NCI-H2081 (cell line): ENCODE measurements at regions not wholly inside any gene's neighbourhood (a gene's known extent, or its start where the extent isn't known, plus 50 kb on each side); places are given as distances from the start of the nearest gene placed in this dataset.

Source experiments
- DNase-seq, 2 experiments: peaks; one replicate each; lab custom pipeline; 2025; lab: John Stamatoyannopoulos, UW

DNA sequence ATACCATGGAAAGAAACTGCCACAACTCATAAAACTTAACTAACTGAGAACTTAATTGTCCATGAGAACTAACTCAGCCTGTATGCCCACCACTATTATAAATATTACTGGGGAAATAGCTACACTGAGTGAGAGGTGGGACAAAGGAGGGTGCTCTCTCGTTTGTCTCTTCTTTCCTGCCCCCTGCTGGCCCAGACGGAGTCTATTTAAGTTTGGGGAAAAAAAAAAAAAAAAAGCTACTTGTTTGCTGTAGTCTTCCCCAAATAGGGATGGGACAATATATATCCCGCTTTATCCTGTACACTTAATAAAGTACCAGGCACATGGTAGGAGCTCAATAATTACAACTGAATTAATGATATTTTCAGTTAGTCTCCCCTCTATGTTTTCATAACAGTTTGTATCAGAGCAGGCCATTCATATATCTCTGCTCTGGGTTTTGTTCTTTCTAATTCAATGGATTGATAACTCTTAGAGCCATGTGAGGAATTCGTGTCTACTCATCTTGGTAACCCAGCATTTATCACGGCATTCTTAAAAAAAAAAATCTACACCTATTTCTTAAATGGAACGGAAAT is 647.6 kb upstream of the PKDCC start:
- peak; percentile 26 to 53 for DNase-seq

DNA sequence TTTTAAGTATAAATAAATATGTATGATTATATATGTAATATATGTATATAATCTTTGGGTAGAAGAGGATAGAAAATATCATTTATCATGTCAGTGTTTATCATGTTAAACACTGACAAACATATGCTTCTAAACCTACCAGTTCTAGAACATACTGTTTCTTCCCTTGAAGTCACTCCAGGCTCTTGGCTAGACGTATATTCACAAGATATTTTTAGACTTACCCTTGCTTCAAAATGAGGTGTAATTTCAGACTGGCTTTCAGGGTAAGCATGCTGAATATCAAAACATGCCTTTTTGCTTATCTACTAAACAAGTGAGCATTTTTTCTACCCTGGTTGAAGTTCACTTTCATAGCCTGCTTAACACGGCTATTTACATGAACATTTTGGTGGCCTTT is 642.4 kb upstream of the PKDCC start:
- no peak for DNase-seq

DNA sequence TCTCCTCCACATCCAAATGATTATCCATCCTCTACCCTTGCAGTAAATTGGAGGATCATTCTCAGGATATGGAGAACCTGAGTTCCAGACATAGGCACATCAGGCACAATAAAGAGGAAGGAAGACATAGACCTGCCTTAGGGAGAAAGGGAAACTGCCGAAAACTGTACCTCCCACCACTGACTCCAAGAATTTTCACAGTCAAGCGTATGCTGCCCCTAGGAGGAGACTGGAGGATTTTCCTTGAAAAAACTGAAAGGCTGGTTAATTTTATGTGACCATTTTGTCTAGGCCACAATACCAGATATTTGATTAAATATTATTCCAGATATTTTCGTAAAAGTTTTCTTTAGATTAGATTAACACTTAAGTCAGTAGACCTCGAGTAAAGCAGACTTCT is 638.5 kb upstream of the PKDCC start:
- no peak for DNase-seq

DNA sequence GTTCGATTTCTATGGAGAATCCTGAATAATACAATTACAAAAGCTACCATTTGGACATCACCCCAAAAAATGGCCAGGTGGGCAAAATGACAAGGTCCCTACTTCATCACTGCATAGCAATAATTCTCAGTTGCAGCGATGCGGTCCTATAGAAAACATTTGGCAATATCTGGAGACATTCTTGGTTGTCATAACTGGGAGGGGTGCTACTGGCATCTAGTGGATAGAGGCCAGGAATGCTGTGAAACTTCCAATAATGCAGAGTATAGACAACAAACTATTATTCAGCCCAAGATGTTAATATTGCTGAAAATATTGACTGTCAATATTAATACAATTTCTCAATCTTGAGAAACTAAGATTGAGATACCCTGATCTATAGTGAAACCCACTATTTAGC is 637.8 kb upstream of the PKDCC start:
- DNase-seq: peak in 1 of 2 experiments; percentile 34

DNA sequence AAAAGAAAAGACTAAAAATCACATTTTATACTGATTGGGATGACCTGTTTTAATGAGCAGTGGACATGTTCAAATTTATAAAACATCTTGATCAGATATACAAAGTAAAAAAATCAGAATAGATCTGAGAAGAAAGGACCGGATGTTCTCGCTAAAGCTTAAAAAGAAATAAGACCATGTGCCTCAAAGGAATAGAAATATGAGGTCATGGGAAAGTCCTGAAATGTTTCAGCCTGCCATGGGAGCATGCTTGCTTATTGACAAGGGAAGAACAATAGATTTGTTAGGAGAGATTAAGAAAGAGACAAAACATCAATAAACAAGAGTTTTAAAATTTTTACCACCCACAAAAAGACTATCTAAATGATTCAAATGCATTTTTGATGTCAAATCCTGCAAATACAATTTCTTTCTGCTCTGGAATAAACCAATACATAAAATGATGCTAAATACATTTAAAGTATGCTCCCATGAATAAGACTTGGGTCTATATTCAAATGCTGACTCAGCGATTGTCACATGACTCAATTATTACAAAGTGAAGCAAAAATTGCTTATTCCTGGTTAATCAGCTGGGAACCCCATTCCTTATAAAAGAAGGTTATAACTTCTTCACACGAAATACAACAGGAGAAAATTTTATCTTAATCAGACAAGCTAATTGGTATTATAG is 633.9 kb upstream of the PKDCC start:
- no peak for DNase-seq

DNA sequence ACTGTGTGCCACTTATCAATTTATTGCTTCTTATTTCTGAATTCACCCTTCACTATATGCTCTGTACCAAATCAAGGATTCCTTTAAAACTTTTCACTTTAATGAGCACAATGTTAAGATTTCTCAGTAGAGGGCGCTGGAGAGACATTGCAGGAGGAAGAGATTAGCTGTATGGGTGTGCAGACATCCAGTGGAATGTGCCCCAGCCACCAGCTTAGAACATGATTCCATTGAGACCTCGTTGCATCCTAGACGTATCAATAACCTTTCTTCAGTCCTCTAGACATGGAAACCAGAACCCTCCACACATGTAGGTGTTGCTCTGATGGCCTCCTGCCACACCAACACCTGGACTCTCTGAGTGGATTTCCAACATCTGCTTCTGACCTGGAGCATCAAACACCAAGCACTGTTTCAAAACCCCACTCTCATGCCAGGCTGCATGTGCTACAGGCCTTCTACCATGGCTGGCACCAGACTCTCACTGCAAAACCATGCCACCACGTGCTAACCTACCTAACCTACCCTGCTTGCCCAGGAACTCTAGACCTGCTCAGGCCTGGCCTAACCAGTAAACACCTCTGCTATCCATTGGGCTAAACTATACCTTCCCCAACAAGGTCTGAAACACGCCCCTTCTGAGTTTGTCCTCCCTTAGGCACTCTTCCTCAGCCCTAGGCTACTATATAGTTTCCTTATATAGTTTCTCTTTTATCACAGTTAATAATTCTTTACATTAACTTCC is 633.2 kb upstream of the PKDCC start:
- peak; percentile 66 to 68 for DNase-seq

DNA sequence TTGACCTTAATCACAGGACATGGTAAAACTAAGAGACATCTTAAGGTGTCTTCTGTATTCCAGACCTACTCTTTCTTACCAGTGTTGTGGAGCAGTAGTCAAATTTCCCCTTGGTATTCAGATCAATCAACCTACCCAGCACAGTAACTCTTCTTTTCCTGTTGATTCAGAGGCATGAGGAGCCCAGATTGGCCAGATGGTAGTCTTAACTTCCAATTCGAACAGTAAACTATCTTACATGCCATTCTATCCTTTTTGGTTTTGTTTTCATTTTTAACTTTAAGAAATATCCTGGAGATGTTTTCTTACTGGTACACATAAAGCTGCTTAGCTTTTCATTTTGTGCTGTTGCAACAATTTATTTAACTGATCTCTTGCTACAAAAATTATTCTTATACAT is 630.3 kb upstream of the PKDCC start:
- DNase-seq: no peak

DNA sequence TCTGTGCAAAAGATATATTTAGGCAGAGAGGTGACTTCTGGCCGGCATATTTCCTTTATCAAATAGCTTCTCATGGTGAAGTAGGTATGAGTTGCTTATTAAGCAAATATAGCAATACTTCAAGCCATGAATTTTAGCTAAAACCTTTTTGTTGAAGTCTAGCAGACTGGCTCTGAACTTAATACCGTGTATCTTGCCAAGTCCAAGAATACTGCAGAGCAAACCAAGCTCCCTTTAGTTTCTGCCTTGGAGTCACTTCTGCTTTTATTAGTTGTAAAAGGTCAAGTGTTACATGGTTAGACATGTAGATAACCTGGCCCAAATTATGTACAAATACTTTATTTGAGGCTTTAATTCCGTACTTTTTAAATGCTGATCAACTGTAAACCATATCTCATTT is 627.6 kb upstream of the PKDCC start:
- no peak for DNase-seq

DNA sequence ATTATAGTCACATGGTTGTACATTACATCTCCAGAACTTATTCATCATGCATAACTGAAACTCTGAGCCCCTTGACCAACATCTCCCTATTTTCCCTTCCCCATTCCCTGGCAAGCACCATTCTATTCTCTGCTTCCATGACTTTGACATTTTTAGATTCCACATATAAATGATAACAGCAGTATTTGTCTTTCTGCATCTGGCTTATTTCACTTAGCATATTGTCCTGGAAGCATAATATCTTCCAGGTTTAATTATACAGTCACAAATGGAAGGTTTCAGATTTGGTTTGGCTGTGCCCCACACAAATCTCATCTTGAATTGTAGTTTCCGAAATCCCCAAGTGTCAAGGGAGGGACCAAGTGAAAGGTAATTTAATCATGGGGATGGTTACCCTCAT is 626.9 kb upstream of the PKDCC start:
- DNase-seq: no peak

DNA sequence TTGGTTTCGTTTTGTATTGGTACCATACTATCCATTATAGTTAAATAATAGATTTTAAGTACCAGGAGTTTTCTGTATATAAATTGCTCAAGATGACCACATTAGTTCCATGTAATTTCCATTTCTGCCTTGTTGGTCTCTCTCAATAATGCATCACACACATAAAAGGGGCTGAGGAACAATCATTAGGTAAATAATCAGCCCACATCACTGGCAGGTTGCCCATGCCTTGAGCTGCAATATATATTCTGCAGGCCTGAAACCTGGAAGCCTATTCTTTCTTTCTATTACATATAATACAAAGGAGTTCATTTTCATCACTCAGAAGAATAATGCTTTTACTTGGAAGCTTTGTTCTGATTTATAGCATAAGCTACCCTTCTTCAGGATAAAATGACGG is 616.1 kb upstream of the PKDCC start:
- DNase-seq: peak; percentile 82 to 95

DNA sequence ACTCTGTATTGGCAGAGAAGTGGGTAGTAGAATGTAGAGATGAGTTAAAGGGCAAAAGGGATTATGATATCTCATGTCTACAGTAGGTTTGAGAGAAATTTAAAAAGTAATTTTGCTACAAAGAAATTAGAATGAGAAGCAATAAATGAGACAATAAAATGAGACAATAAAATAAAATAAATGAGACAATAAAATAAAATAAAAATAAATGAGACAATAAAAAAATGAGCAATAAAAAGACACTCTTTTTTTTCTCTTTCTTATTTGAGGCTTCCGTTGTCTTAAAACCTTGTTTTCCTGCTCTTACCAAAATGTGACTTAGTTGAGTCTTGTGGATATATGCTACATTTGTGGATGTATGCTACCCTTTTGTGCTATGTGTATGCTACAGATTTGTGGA is 615.4 kb upstream of the PKDCC start:
- DNase-seq: no peak

DNA sequence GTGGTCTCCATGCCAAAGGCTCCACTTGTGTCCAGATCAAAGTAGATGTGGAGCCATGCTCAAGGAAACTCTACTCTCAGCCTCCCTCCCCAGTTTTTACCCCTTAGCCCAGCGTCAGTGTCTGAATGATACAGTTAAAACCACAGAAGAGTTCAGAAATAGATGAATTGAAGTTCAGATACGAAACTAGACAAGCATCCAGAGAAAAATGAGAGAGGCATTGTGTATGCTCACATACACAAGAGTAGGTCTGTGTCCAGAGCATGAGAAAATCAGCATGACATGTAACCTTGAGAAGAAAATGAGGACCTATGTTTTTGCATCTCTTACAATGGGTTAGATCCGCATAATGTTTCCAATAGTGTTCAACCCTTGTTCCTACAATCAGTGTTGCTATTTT is 612.8 kb upstream of the PKDCC start:
- no peak for DNase-seq

DNA sequence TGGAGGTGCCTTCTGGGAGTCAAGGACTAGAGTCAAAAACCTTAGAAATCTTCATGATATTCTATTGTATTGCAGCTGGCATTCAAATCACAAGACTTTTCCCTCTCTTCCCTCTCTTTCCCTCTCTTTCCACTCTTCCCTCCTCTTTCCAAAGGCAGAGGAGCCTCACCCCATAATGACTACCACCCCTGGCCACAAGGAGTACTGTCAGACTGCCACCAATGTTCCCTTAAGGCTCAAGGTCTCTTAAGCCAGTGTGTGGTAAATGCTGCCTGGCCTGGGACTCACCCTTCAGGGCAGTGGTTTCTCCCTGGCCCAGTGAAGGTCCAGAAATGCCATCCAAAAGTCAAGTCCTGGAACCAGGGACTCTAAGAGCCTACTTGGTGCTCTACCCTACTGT is 605.9 kb upstream of the PKDCC start:
- DNase-seq: no peak

DNA sequence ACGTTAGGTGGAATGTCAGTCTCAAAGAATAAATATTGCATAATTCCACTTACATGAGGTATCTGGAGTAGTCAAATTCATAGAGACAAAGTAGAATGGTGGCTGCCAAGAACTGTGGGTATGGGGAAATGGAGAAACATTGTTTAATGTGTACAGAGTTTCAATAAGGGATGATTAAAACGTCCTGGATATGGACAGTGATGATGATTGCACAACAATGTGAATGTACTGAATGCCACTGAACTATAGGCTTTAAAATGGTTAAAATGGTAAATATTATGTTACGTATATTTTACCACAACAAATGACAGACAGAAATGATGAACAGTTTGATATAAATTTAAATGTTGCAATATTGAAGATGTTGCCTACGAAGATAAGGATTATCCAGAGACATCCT is 602.0 kb upstream of the PKDCC start:
- DNase-seq: no peak

DNA sequence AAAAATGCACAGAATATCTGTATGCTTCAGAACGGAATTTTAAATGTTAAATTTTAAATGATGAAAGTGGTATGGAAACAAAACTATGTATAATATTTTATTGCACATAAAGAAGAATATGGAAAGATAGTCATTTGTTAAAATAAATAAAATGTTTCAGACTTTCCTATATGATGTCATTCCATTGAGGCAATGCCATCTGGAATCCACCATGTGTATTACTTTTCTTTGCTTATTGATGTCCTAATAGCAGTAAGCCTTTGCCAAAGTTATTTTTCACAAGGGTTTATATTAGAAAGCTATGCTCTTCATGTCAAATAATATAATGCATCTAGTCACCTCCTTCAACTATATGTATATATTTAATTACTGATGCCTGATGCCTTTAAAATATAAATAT is 601.6 kb upstream of the PKDCC start:
- no peak for DNase-seq

DNA sequence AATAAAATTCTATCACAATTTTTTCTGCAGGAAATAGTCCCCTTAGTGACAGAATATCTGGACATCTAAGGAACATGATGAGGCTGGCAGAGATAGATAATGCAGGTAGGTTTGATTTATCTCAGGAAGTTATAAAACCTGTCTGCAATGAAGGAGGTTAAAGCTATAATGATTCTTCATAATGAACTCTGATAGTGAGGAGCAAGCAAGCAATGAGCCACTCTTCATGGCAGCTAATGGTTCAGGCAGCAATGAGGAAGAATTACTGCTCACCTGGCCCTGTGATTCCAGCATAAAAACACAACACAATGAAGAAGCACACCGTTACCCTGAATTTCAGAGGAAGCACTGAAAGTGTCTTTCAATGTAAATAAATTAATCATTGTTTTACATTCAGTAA is 599.6 kb upstream of the PKDCC start:
- DNase-seq: no peak

DNA sequence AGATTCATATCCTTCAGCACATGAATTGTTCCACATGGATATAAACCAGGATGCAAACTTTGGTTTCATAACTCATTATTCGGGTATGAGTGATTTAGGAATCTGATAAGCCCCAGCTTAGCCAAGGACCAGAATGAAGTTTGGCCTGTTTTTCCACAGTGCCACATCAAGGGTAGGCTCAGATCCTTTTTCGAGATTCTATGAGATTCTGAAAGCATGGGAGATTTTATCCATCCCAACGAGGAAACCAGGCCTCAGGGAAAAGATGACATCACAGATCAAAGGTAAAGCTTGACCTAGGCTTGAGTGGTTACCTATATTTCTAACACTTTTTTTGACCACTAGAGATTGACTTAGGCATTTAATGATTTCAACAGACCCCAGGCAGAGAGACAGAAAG is 590.8 kb upstream of the PKDCC start:
- DNase-seq: no peak

DNA sequence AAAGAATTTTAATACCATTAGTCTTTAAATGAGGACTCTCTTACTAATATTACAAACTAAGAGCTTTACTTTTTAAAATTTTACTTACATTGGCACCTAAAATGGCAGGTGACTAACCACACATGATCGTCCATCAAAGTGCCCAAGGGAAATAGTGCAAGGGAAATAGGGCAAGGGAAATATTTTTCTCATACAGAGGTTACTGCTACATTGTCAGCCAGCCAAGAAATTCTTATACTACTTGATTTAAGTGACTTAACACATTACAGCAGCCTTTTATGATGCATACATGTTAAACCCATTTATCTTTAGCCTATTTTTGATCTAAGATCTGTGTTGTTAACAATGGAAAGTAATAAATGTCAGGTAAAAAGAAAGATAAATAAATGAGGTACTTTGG is 587.2 kb upstream of the PKDCC start:
- DNase-seq: no peak

DNA sequence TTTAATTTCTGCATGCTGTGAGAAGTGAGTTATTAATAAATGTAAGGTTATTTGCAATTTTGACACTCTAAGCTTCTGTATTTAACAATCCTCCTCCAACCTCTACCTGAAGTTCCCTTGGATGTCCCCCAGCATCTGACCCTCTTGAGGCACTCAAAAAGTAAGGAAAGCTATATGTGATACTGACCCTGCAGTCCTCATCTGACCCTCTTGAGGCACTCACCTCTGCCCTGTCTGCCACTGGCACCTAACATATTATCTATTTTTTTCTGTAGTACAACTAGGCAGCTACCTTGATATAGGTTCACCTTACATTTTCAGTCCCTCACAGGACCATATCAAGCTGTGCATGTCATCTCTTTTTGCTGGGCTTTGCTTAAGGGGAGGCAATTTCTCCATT is 583.4 kb upstream of the PKDCC start:
- DNase-seq: no peak

DNA sequence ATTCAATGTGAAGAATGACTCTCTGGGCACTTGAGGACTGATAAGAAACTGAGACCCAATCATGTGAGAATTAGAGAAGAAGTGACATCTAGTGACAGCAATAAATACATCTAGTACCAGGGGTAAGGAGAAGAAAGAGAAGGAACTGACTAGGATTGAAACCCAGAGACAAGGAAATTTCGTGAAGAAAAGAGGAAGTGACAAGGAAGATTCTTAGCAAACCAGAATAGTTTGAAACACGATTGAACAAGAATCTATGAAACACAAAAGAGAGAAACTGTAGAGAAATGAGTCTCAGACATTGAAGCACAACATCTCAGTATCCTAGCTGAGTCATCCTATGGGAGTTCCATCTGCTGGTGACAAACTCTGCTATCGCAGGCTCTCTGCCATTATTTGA is 571.9 kb upstream of the PKDCC start:
- DNase-seq: no peak

DNA sequence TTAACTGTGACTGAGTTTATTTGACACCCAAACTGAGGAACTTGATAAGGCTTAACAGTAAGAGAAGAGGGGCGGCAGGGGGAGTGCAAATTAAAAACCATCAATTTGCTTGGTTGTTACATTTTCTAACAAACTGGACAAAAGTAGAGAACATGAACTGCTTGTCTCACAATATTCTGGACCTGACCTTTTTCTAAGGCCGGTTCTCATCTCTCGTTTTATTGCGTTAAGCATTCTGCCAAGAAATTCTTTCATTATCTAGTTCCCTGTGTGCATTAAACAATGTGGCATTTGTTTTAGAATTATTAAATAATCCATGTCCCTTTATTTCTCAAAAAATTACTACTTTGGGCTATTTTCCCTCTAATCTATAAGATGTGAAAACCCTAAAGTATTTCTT is 565.2 kb upstream of the PKDCC start:
- DNase-seq: no peak

DNA sequence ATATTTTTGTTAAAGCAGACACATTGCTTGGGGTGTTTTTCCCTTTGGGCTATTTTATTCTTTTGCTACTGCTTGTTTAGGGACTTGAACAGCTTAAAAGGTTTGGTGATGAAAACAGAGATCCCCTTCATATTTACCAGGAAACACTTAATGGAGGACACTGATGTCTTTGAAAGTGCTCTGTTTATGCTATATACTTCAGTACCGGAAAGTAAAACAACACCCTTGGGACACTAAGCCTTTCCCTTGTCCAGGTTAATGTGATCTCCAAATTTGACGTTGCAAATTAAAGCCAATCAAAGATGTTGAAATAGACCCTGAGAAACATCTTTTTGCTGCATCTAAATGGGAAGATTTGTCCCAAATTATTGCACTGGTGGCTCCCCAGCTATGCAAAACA is 564.6 kb upstream of the PKDCC start:
- DNase-seq: no peak

DNA sequence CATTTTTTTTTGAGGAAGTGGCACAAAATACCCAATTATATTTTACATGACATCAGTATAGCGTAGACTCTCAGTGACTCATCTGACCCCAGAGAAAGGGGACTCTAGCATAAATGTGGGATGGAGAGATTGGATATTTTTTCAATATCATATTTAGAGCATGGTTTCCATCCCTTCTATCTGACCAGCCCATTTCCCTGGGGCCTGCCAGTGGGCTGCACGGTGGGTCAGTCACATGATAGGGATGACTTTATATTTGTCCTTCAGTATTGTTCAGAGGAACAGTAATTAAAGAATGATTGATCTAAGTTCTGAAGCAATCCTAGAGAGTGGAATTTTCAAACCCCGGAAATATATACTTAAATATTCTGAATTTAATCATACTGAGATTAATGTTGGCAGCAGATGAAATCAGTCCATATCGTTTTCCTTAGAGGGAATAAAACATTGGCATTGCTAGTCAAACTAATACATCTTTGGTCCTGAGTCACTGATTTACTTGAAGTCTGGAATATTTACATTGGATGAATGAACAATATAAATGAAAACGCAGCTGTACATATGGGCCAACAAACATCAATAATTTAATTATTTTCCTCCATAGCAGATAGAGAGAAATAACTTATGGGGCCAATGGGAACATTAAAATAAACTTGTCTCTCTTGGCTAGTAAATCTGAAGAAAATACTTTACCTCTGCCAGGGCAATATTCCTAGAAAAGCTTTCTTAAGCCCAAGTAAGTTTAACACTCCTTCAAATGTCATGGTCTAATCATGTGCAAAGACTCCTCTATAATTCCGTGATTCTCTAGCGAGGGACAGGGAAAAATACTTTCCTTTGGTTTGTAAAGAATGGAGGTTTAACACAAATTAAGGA is 563.6 kb upstream of the PKDCC start:
- DNase-seq: no peak
